Type B pancreatic cell (in vitro differentiated cells): ENCODE measurements at regions not wholly inside any gene's neighbourhood (a gene's known extent, or its start where the extent isn't known, plus 50 kb on each side); places are given as distances from the start of the nearest gene placed in this dataset.

Experiments used
- DNase-seq: peaks from one replicate; pipeline ENCODE4 v3.0.0; 2021; ENCODE audit warnings: mixed read lengths; ENCODE audit not compliant: unreplicated experiment; ENCODE audit errors: extremely low spot score
- H3K27ac Mint-ChIP-seq: 2 replicates; pipeline ENCODE4 v1.8.0; 2021; ENCODE audit warnings: mild to moderate bottlenecking, mixed read lengths
- H3K27me3 Mint-ChIP-seq: 2 replicates; pipeline ENCODE4 v1.8.0; 2021; ENCODE audit warnings: mixed read lengths
- H3K36me3 Mint-ChIP-seq: 2 replicates; pipeline ENCODE4 v1.8.0; 2021; ENCODE audit warnings: mixed read lengths
- H3K4me1 Mint-ChIP-seq: one replicate; pipeline ENCODE4 v1.8.0; 2021; ENCODE audit warnings: mixed read lengths; ENCODE audit not compliant: unreplicated experiment
- H3K4me3 Mint-ChIP-seq: 2 replicates; pipeline ENCODE4 v1.8.0; 2021; ENCODE audit warnings: mild to moderate bottlenecking, mixed read lengths
- H3K9me3 Mint-ChIP-seq: 2 replicates; pipeline ENCODE4 v1.8.0; 2021; ENCODE audit warnings: mixed read lengths
- TF ChIP-seq, protein P1 (sequence below): fragments of 200-600 bp; sonication (generic); conservative IDR thresholded peaks from 2 replicates; pipeline ENCODE4 v1.5.0; 2021; ENCODE audit warnings: antibody characterized with exemption, mild to moderate bottlenecking

DNA sequence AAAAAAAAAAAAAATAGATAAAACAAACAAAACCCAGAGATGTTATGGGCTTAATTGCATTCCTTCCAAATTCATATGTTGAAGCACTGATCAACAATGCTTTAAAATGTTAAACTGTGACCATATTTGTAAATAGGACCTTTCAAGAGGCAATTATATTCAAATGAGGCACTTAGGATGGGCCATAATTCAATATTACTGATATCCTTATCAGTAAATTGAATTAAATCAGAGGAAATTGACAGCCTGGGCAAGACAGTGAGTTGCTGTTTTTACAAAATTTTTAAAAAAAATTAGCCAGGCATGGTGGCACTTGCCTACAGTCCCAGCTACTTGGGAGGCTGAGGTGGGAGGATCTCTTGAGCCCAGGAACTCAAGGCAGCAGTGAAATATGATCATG lies 364.1 kb downstream of the GJA1 start:
- no peak overlapping the region for H3K27ac Mint-ChIP-seq
- TF ChIP-seq, protein P1, sequence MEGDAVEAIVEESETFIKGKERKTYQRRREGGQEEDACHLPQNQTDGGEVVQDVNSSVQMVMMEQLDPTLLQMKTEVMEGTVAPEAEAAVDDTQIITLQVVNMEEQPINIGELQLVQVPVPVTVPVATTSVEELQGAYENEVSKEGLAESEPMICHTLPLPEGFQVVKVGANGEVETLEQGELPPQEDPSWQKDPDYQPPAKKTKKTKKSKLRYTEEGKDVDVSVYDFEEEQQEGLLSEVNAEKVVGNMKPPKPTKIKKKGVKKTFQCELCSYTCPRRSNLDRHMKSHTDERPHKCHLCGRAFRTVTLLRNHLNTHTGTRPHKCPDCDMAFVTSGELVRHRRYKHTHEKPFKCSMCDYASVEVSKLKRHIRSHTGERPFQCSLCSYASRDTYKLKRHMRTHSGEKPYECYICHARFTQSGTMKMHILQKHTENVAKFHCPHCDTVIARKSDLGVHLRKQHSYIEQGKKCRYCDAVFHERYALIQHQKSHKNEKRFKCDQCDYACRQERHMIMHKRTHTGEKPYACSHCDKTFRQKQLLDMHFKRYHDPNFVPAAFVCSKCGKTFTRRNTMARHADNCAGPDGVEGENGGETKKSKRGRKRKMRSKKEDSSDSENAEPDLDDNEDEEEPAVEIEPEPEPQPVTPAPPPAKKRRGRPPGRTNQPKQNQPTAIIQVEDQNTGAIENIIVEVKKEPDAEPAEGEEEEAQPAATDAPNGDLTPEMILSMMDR: no peak
- H3K36me3 Mint-ChIP-seq: no peaks in the 10 kb centered on the region
- H3K4me1 Mint-ChIP-seq: no peaks in the 10 kb centered on the region
- no peaks in the 10 kb centered on the region for H3K27me3 Mint-ChIP-seq
- DNase-seq: no peak
- no peak overlapping the region for H3K4me3 Mint-ChIP-seq
- peaks cover 18% of the 10 kb centered on the region for H3K9me3 Mint-ChIP-seq

DNA sequence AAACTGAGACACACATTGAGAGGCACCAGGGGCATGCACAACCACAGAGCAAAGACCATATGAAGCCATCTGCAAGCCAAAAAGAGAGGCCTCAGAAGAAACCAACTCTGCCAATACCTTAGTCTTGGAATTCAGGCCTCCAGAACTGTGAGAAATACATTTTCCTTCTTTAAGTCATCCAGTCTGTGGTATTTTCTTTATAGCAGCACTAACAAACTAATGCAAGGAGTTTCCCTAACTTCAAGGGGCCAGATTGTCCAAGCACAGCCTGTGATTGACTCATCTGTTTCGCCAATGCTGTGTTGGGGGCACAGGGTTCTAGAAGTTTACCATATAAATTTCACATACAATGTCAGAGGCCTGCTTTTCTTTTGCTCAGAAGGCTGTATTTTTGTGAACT lies 364.6 kb downstream of the GJA1 start:
- Mint-ChIP-seq H3K9me3 (peaks cover 18% of the 10 kb centered on the region), H3K36me3 (no peaks in the 10 kb centered on the region), H3K4me3 (no peak overlapping the region), H3K4me1 (no peaks in the 10 kb centered on the region), H3K27me3 (no peaks in the 10 kb centered on the region), H3K27ac (no peak overlapping the region)
- TF ChIP-seq, protein P1: no peak
- no peak for DNase-seq

DNA sequence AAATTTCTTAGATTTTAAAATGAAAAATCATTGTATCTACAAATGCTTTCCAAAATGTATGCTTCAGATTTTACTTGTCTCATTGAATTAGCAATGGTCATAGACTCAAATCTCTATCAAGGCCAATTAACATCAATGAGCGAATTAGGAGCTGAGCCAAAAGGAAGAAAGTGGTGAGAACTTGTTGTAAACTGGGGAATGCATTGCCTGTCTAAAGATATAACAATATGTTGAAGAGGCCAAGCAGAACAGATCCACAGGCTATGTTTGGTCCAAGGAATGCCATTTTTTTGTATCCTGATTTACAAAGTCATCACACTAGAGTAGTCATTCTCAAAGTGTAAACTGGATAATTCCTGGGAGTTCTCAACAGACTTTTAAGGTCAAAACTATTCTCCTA lies 370.7 kb downstream of the GJA1 start:
- no peak overlapping the region for H3K4me3 Mint-ChIP-seq
- no peaks in the 10 kb centered on the region for H3K27me3 Mint-ChIP-seq
- no peaks in the 10 kb centered on the region for H3K4me1 Mint-ChIP-seq
- peaks cover 8% of the 10 kb centered on the region for H3K9me3 Mint-ChIP-seq
- no peak overlapping the region for H3K27ac Mint-ChIP-seq
- no peak for DNase-seq
- TF ChIP-seq, protein P1: no peak
- no peaks in the 10 kb centered on the region for H3K36me3 Mint-ChIP-seq

DNA sequence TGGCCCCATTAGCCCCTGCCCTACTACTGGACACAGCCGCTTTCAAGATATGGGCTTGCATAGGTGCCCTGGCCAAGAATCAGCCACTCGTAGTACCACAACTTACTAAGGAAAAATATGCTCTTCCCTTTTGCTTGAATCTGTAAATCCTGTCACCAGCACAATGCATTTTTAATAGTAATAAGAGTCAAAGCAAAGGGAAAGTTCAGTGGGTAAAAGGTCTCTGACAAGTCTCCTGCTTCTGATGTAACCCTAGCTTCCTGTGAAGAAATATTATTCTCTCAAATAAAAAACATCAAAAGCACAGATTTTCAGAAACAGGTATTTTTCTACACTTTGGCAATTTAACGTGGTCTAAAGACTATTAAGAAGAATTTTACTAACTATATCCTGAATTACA lies 373.8 kb downstream of the GJA1 start:
- Mint-ChIP-seq H3K4me3 (no peak overlapping the region), H3K9me3 (no peaks in the 10 kb centered on the region), H3K27ac (no peak overlapping the region), H3K27me3 (no peaks in the 10 kb centered on the region), H3K36me3 (no peaks in the 10 kb centered on the region), H3K4me1 (no peaks in the 10 kb centered on the region)
- DNase-seq: no peak
- TF ChIP-seq, protein P1: no peak

DNA sequence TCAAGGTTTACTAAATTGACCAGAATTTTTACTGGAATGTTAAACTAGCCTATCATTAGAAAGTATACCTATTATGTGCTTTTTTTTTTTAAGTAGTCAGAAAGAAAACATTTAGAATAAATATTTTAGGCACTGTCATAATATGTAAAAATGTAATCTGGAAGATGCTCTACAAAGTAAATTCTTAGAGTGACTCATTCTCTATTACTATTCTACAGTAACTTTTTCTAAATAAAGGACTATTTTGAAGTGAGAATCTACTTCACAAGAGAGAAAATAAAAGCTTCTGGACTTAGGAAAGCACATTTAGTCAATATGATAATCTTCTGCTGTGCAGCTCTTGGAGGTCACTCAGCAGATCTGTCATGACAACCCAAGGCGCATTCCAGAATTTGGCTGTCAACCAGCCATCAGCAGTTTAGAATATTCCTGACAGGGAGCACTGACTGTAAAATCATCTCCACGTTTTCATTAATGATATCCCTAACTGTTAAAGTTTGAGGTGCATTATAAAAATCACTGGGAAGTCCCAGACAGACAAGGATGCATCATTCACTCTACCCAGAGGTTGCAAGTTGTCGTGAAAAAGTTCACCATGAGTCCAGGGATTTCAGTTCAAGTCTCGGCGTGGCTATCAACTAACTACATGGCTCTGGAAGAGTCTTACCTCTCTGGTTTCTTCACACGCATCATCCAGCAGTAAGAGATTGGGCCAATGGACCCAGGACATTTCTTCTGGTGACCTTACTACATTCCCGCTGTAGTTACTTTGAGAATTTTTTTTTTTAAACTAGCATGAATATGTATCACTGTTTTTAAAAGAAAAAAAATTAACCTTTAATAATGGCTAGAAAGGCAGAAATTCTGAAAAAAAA lies 374.9 kb downstream of the GJA1 start:
- Mint-ChIP-seq H3K4me1 (no peaks in the 10 kb centered on the region), H3K4me3 (no peak overlapping the region), H3K27ac (no peak overlapping the region), H3K36me3 (no peaks in the 10 kb centered on the region), H3K9me3 (no peaks in the 10 kb centered on the region), H3K27me3 (no peaks in the 10 kb centered on the region)
- TF ChIP-seq, protein P1: no peak
- no peak for DNase-seq
